ENCODE measurements at regions not wholly inside any gene's neighbourhood (a gene's known extent, or its start where the extent isn't known, plus 50 kb on each side); places are given as distances from the start of the nearest gene placed in this dataset.

DNA sequence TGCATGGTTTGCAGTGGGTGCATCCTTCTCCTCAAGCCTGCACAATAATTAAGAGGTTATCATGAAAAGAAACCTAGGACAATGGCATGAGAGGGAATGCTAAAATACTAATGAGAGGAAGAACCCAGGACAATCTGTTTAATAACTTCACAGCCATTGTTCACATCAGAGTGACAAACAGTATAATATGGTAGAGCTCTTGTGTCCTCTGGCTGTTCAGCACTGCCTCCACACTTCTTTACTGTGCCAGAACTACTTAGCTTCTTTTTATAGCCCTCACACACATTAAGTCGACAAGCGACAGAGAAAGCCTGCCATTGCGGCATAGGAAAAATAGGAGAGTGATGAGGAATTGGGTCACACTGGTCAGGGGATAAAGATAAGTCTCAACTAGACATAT, 65.0 kb upstream of the MEIS2 start:
- no peak for DNase-seq (ENCODE audit: low spot score)

- DNase-seq (ENCODE audit: low spot score) = no peak
These were observed 66.1 kb upstream of the MEIS2 start for GRCh38 chr15:37166402-37166801.

- no peak for DNase-seq (ENCODE audit: low spot score)
These were observed 81.0 kb upstream of the MEIS2 start for GRCh38 chr15:37181339-37181738.

DNA sequence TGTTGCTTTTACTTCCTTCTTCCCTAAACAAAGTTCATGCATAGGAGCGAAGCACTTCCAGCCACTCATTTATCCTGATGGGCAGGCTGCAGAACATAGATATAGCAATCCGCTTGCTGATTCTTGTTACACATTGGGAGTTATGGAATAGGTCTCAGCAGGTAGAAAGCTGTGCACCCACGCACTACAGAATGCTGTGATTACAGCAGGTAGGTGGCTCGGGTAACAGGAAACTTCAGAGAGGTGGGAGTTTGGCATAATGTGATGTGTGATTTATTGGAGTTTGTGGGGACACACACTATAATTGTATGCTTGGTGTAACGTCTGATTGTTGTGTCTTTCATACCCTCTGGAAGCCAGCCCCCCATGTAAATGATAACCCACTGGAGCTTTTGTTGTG, 99.2 kb upstream of the MEIS2 start:
- no peak for DNase-seq (ENCODE audit: low spot score)

DNA sequence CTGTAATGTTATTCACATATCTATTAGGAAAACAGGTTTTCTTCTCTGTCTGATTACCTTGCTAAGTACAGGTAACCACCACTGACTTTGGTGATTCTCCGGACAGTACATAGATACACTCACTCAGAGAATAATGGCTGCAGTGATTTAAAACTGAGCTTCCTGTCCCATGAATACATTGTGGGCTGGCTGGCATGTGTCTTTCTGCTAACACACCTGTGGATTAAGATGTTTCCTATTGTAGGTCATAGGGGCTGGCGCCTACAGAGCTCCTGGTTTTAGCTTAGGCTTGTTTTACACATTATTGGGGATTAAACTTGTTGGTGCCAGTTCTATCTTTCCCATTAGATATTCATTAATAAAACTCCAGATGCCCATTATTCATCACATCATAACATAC, 102.7 kb upstream of the MEIS2 start:
- DNase-seq (ENCODE audit: low spot score) = no peak

GRCh38 chr15:37204692-37205091, 104.3 kb upstream of the MEIS2 start:
- DNase-seq (ENCODE audit: low spot score) = no peak

GRCh38 chr15:37206690-37207089, 106.3 kb upstream of the MEIS2 start:
- no peak for DNase-seq (ENCODE audit: low spot score)

- DNase-seq (ENCODE audit: low spot score) = no peak
These were observed 108.0 kb upstream of the MEIS2 start for GRCh38 chr15:37208146-37209040.

GRCh38 chr15:37209041-37209363, 108.7 kb upstream of the MEIS2 start:
- DNase-seq (ENCODE audit: low spot score) = no peak

DNA sequence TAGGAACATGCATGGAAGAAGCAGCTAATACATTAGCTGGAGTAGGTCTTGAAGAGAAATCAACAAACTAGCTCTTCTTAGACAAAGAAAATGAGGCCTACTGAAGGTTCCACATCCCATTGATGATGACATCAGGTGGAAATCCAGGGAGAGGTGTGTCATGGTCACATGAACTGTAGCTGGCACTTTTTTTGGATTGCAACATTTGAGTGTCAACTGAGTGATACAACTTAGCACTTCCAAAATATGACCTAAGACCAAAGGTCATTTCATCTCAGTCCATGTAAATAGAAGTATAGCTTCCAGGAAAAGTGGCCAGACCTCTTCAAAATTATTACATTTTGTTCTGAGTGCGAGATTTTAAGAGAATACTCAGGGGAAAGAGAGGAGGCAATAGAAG, 117.2 kb upstream of the MEIS2 start:
- DNase-seq (ENCODE audit: low spot score) = no peak

DNA sequence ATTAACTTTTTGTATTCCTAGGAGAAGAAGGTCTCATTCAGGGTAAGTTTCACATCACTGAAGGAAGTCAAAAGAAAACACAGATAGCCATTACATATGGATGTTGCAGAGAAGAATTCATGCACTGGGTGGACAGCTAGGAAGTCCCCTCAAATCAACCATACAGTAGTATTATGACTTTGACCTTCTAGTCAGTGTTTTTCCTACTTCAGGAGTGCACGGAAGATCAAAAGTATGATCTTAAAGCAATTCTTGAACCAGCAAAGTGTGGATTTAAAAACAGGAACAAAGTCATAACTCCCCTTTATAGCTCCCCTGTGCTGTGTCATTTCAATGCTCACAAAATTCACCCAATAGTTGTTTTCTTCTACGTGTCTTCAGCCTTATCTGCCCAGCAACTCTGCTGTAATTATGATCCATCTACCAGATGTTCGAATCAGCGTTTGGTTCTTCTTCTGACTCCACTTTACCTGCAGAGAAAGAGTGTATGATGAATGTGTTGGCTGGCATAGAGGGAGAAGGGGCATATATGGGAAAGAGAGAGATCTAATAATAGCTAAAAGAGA, 118.1 kb upstream of the MEIS2 start:
- no peak for DNase-seq (ENCODE audit: low spot score)

DNA sequence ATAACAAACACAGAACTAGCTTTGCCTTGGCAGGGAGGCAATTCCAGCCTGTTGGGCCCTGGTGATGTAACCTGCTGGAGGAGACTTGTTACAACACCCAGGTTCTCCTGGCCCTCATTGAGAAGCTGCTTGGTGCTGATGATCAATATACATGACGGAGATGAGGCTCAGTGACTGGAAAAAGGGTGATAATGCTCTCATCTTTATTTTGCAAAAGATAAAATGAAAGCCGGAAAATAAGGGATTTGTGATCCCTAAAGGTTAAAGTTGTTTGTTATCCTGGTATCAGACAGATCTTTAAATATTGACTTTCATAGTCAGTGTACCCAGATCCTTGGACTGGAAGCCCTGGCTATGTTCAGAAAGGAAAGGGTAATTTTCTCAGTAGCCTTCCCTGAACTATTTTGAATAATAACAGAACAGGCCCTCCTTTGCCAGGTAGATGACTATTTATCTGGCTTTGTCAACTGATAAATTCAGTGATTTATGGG, 118.9 kb upstream of the MEIS2 start:
- DNase-seq (ENCODE audit: low spot score) = no peak

DNA sequence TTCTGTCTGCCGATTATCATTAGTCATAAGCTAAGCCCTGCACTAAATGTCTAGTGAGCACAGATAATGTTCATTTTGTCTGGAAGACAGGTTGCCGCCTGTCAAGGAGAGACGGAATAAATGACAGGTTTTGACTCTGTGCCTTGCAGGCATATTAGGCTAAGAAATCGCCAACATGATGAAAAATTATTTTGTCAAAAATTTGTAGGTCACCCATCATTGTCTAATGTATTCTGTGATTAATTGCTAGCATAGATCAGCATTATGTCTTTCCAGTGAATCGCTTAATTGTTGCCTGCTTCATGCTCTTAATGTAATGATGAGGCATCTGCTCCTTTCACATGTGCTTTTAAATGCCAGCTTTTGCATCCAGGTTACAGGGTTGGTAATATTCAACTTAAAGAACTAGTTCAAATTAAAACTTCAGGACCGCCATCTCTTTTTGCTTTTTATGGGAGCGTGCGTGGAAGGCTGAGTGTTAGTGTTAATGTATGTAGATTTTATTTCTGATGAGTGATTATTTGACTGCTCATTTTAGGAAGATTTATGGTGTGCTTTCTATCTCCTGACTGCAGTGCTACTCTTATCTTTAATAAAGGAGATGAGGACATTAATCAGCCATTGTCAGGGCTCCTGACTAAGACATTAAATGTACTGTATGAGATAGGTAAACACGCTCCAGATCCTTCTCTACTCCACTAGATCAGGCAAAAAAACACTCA, 120.8 kb upstream of the MEIS2 start:
- DNase-seq (ENCODE audit: low spot score) = no peak

DNA sequence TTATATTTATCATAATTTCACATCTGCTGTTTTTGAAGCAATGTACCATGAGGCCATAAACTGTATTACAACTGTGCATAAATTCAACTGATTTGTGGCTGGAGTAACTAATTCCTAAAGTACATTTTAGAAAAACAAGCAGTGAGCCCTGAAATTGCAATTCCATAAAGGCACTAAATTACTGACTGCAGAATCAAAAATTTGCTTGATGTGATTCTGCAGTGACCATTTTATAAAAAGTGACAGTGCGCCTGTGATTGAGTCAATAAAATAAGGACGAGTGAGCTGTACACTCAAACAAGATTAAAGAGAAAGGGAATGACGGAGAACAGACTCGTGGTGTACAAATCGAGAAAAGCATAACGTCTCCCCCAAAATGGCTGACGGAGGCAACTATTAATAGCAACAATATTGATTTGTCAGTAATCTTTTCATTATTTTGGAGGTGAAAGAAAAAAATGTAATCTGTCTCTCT, 121.4 kb upstream of the MEIS2 start:
- no peak for DNase-seq (ENCODE audit: low spot score)

DNA sequence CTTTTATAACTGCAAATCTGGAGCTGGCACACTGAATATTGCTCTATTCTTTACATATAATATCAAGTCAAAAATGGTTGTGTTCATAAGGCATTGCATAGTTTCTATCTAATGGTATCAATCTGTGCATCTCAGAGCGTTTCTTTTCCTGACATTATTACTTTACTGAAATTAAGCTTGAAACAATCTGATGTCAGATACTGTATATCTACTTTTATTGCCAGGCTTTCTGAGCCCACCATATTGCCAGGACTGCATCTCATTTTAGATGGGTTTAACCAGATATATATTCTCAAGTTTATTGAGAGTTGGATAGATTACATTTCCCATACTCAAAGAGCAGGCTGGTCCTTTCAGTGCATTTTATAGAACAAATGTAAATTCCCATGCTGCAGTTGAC, 122.7 kb upstream of the MEIS2 start:
- no peak for DNase-seq (ENCODE audit: low spot score)

DNA sequence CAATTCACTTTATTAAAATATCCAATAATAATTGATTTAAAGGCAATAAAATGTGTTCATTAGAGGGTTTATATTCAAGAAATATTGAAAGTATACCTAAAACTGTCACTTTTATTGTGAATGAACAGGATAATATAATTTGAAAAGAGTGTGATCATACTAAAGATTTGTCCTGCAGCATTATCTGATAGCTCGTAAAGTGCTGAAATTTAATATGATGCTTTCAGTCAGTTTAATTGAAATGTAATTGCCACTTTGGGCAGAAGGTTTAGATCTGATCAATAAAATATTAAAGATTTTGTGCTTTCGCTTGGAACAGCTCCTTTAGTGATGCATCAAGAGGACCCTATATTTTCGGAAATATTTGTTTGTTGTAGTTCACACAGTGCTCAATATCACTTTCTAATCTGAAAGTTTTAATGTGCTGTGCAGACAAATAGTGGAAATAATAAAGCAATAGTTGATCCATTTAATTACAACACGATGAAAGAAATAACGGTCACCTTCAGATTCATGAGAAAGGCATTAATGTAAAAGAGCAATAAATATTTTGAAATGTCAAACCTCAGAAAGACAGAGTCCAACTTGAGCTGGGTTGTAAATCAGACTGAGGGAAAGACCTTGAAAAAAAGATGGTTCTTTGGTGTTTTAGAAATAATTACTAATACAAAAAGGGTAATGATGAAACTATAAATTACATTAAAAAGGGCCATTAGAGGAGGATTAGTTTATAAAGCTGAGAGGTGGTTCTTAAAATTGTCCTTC, 129.7 kb upstream of the MEIS2 start:
- no peak for DNase-seq (ENCODE audit: low spot score)

- no peak for DNase-seq (ENCODE audit: low spot score)
These were observed 145.0 kb upstream of the MEIS2 start for GRCh38 chr15:37245358-37245757.

- DNase-seq (ENCODE audit: low spot score) = no peak
These were observed 145.7 kb upstream of the MEIS2 start for GRCh38 chr15:37246065-37246464.

DNA sequence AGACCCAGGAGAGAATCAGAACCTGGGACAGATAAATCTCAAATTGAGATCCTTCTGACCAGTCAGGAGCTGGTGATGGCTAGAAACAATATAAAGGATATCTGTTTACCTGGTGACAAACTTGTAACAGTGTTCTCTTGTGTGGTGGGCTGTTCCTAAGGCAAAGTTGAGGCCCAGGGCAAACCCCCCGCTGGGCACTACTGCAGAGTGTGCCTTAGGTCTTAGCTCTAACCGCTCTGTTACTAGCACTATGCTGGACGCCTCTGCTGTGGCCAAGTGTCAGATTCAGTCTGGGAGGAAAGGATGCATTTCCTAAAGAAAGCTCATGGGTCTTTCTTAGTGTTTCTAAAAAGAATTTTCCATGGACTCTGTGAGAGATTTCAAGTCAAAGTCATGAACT, 146.5 kb upstream of the MEIS2 start:
- no peak for DNase-seq (ENCODE audit: low spot score)

DNA sequence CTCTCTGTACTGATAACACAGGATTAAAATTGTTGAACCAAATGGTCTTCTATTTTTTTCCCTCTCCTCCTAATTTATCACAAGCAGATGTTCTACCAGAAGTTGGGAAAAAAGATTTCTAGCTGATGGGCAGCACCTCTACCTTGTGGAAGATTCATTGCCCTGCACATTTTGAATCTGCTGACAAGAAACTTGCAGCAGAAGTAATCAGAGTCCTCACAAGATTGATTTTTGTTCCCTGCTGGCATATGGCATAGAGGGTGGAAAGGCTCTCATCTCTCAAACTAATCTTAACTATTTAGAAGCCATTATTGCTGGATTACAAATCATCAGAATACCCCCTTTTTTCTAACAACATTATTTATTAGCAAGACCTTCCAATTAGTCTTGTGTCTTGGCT, 148.9 kb upstream of the MEIS2 start:
- DNase-seq (ENCODE audit: low spot score) = no peak

GRCh38 chr15:37252530-37252929, 152.2 kb upstream of the MEIS2 start:
- DNase-seq (ENCODE audit: low spot score) = no peak

- no peak for DNase-seq (ENCODE audit: low spot score)
These were observed 153.5 kb upstream of the MEIS2 start for GRCh38 chr15:37253877-37254276.

All from A172 (cell line).